Fibroblast of lung (primary cell): ENCODE measurements at regions not wholly inside any gene's neighbourhood (a gene's known extent, or its start where the extent isn't known, plus 50 kb on each side); places are given as distances from the start of the nearest gene placed in this dataset.

Source experiments
- EZH2 ChIP-seq: IDR thresholded peaks from 2 replicates; pipeline ENCODE4 v1.5.1; 2012; ENCODE audit warnings: low read length, control low read depth, mild to moderate bottlenecking; ENCODE audit errors: missing control alignments
- TF ChIP-seq, protein P1 (sequence below), 2 donors: IDR thresholded peaks in 1 of 2; conservative IDR thresholded peaks in 1 of 2; 1 replicate in 1 of 2; 2 replicates in 1 of 2; pipeline ENCODE4 v1.5.1; 2011 to 2012; ENCODE audit warnings: low read length in 2 of 2, control low read depth in 1 of 2, inconsistent platforms in 1 of 2, low read depth in 1 of 2, mild to moderate bottlenecking in 1 of 2

DNA sequence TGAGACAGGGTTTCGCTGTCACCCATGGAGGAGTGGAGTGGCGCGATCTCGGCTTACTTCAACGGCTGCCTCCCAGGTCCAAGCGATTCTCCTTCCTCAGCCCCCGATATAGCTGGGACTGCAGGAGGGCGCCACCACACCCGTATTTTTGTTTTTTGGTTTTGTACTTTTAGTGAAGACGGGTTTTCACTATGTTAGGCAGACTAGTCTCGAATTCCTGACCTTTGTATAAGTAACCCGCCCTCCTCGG lies 115.4 kb upstream of the BTN3A2 start:
- no peak for TF ChIP-seq EZH2
- TF ChIP-seq, protein P1, sequence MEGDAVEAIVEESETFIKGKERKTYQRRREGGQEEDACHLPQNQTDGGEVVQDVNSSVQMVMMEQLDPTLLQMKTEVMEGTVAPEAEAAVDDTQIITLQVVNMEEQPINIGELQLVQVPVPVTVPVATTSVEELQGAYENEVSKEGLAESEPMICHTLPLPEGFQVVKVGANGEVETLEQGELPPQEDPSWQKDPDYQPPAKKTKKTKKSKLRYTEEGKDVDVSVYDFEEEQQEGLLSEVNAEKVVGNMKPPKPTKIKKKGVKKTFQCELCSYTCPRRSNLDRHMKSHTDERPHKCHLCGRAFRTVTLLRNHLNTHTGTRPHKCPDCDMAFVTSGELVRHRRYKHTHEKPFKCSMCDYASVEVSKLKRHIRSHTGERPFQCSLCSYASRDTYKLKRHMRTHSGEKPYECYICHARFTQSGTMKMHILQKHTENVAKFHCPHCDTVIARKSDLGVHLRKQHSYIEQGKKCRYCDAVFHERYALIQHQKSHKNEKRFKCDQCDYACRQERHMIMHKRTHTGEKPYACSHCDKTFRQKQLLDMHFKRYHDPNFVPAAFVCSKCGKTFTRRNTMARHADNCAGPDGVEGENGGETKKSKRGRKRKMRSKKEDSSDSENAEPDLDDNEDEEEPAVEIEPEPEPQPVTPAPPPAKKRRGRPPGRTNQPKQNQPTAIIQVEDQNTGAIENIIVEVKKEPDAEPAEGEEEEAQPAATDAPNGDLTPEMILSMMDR (conservative IDR thresholded peaks at IDR 0.05 in 1 of 2, IDR thresholded peaks at IDR 0.05 in 1 of 2; ENCODE audit: low read depth in 1 of 2, low read length in 2 of 2): no peak
